ENCODE measurements at regions not wholly inside any gene's neighbourhood (a gene's known extent, or its start where the extent isn't known, plus 50 kb on each side); places are given as distances from the start of the nearest gene placed in this dataset.

- Histone ChIP-seq H3K27ac (no peak overlapping the region), H3K9me3 (no peaks in the 10 kb centered on the region), H3K4me1 (no peaks in the 10 kb centered on the region), H3K27me3 (no peaks in the 10 kb centered on the region), H3K4me3 (no peak overlapping the region), H3K36me3 (no peaks in the 10 kb centered on the region)
- no peak for TF ChIP-seq POLR2AphosphoS5 (IDR thresholded peaks at IDR 0.05)
- TF ChIP-seq POLR2A (IDR thresholded peaks at IDR 0.05) = no peak
- no peak for TF ChIP-seq EP300 (IDR thresholded peaks at IDR 0.05)
- TF ChIP-seq CTCF (IDR thresholded peaks at IDR 0.05) = no peak
- no peak for DNase-seq (ENCODE audit: low spot score in 2 of 2)
- 66% methylated on average over 1 of the region's 1 CpG for WGBS
Observed at GRCh38 chr5:26828294-26828693, 210.1 kb downstream of the CDH9 start.

GRCh38 chr5:26813235-26813634 is 225.2 kb downstream of the CDH9 start:
- Histone ChIP-seq H3K4me1 (no peaks in the 10 kb centered on the region), H3K36me3 (no peaks in the 10 kb centered on the region), H3K4me3 (no peak overlapping the region), H3K27ac (no peak overlapping the region), H3K27me3 (no peaks in the 10 kb centered on the region), H3K9me3 (peaks cover 10% of the 10 kb centered on the region)
- TF ChIP-seq POLR2AphosphoS5 (IDR thresholded peaks at IDR 0.05) (no peak), POLR2A (IDR thresholded peaks at IDR 0.05) (no peak), EP300 (IDR thresholded peaks at IDR 0.05) (no peak), CTCF (IDR thresholded peaks at IDR 0.05) (no peak)
- no peak for DNase-seq (ENCODE audit: low spot score in 2 of 2)
- WGBS = 95% methylated on average over 6 of the region's 7 CpGs

DNA sequence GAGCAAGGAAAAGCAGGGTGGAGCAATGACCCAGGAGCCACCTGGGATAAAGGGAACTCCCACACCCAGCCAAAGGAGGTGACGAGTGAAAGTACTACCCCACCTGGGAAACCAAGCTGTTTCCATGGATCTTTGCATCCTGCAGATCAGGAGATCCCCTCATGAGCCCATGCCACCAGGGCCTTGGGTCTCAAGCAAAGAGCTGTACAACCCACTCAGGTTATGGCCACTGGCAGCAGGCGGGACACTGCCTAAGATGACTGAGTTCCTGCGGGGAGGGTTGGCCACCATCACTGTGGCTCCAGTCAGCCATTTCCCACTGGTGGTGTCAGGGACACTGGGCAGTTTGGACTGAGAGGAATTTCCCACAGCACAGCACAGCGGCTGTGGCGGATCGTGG is 225.7 kb downstream of the CDH9 start:
- DNase-seq (ENCODE audit: low spot score in 2 of 2) = no peak
- Histone ChIP-seq H3K36me3 (no peaks in the 10 kb centered on the region), H3K27me3 (no peaks in the 10 kb centered on the region), H3K4me3 (no peak overlapping the region), H3K9me3 (peaks cover 7% of the 10 kb centered on the region), H3K27ac (no peak overlapping the region), H3K4me1 (no peaks in the 10 kb centered on the region)
- 98% methylated on average over 6 of the region's 6 CpGs for WGBS
- TF ChIP-seq EP300 (IDR thresholded peaks at IDR 0.05) (no peak), POLR2AphosphoS5 (IDR thresholded peaks at IDR 0.05) (no peak), POLR2A (IDR thresholded peaks at IDR 0.05) (no peak), CTCF (IDR thresholded peaks at IDR 0.05) (no peak)

GRCh38 chr5:26807231-26808199 is 230.9 kb downstream of the CDH9 start:
- H3K27me3 ChIP-seq = no peaks in the 10 kb centered on the region
- no peak for TF ChIP-seq POLR2A (IDR thresholded peaks at IDR 0.05)
- no peak for TF ChIP-seq CTCF (IDR thresholded peaks at IDR 0.05)
- no peak for TF ChIP-seq POLR2AphosphoS5 (IDR thresholded peaks at IDR 0.05)
- no peak for TF ChIP-seq EP300 (IDR thresholded peaks at IDR 0.05)
- no peaks in the 10 kb centered on the region for H3K4me1 ChIP-seq
- no peak overlapping the region for H3K27ac ChIP-seq
- no peaks in the 10 kb centered on the region for H3K36me3 ChIP-seq
- WGBS = 95% methylated on average over 10 of the region's 16 CpGs
- no peak for DNase-seq (ENCODE audit: low spot score in 2 of 2)
- H3K4me3 ChIP-seq = no peak overlapping the region
- H3K9me3 ChIP-seq = peaks cover 7% of the 10 kb centered on the region

- no peak for DNase-seq (ENCODE audit: low spot score in 2 of 2)
Observed at GRCh38 chr5:26805076-26805475, 233.3 kb downstream of the CDH9 start.

More at GRCh38 chr5:26805076-26805475, 233.3 kb downstream of the CDH9 start:
- no peaks in the 10 kb centered on the region for H3K36me3 ChIP-seq
- no peaks in the 10 kb centered on the region for H3K4me1 ChIP-seq
- WGBS = 41% methylated on average over 1 of the region's 1 CpG
- H3K27me3 ChIP-seq = no peaks in the 10 kb centered on the region
- TF ChIP-seq POLR2AphosphoS5 (IDR thresholded peaks at IDR 0.05) = no peak
- no peak for TF ChIP-seq CTCF (IDR thresholded peaks at IDR 0.05)
- TF ChIP-seq EP300 (IDR thresholded peaks at IDR 0.05) = no peak
- TF ChIP-seq POLR2A (IDR thresholded peaks at IDR 0.05) = no peak
- H3K4me3 ChIP-seq = no peak overlapping the region
- no peak overlapping the region for H3K27ac ChIP-seq
- peaks cover 7% of the 10 kb centered on the region for H3K9me3 ChIP-seq

All from suprapubic skin (tissue), 4 donors.